ENCODE measurements at regions not wholly inside any gene's neighbourhood (a gene's known extent, or its start where the extent isn't known, plus 50 kb on each side); places are given as distances from the start of the nearest gene placed in this dataset.

GRCh38 chr6:132973514-132973993 is 159.2 kb downstream of the RPS12 start:
- no peak for DNase-seq (ENCODE audit: low spot score)

GRCh38 chr6:132974122-132974521 is 159.8 kb downstream of the RPS12 start:
- no peak for DNase-seq (ENCODE audit: low spot score)

GRCh38 chr6:132977413-132977812 is 163.0 kb downstream of the RPS12 start:
- no peak for DNase-seq (ENCODE audit: low spot score)

- no peak for DNase-seq (ENCODE audit: low spot score)
These were observed 164.3 kb downstream of the RPS12 start for GRCh38 chr6:132978685-132979084.

- DNase-seq (ENCODE audit: low spot score) = no peak
These were observed 179.4 kb downstream of the RPS12 start for GRCh38 chr6:132993738-132994137.

- DNase-seq (ENCODE audit: low spot score) = no peak
These were observed 180.6 kb downstream of the RPS12 start for GRCh38 chr6:132995009-132995408.

- no peak for DNase-seq (ENCODE audit: low spot score)
These were observed 181.1 kb downstream of the RPS12 start for GRCh38 chr6:132995432-132995831.

GRCh38 chr6:132998418-132998817 is 184.0 kb downstream of the RPS12 start:
- DNase-seq (ENCODE audit: low spot score) = no peak

- DNase-seq (ENCODE audit: low spot score) = no peak
These were observed 186.7 kb downstream of the RPS12 start for GRCh38 chr6:133001040-133001565.

- no peak for DNase-seq (ENCODE audit: low spot score)
These were observed 190.0 kb downstream of the RPS12 start for GRCh38 chr6:133004304-133004884.

- DNase-seq (ENCODE audit: low spot score) = no peak
These were observed 198.4 kb downstream of the RPS12 start for GRCh38 chr6:133012774-133013173.

- DNase-seq (ENCODE audit: low spot score) = no peak
These were observed 202.3 kb downstream of the RPS12 start for GRCh38 chr6:133016631-133017030.

GRCh38 chr6:133017581-133017980 is 203.2 kb downstream of the RPS12 start:
- no peak for DNase-seq (ENCODE audit: low spot score)

- no peak for DNase-seq (ENCODE audit: low spot score)
These were observed 212.3 kb downstream of the RPS12 start for GRCh38 chr6:133026705-133027104.

GRCh38 chr6:133033263-133033662 is 207.9 kb upstream of the EYA4 start:
- DNase-seq (ENCODE audit: low spot score) = no peak

- DNase-seq (ENCODE audit: low spot score) = no peak
These were observed 206.5 kb upstream of the EYA4 start for GRCh38 chr6:133034509-133035206.

- peak; percentile 44 for DNase-seq (ENCODE audit: low spot score)
These were observed 200.9 kb upstream of the EYA4 start for GRCh38 chr6:133040094-133040802.

GRCh38 chr6:133040803-133041419 is 200.2 kb upstream of the EYA4 start:
- no peak for DNase-seq (ENCODE audit: low spot score)

- no peak for DNase-seq (ENCODE audit: low spot score)
These were observed 198.5 kb upstream of the EYA4 start for GRCh38 chr6:133042550-133043120.

GRCh38 chr6:133046576-133046975 is 194.6 kb upstream of the EYA4 start:
- DNase-seq (ENCODE audit: low spot score) = no peak

- no peak for DNase-seq (ENCODE audit: low spot score)
These were observed 194.0 kb upstream of the EYA4 start for GRCh38 chr6:133047065-133047665.

GRCh38 chr6:133047706-133048105 is 193.5 kb upstream of the EYA4 start:
- no peak for DNase-seq (ENCODE audit: low spot score)

Data from NAMALWA (cell line).